HepG2 (cell line): ENCODE measurements at regions not wholly inside any gene's neighbourhood (a gene's known extent, or its start where the extent isn't known, plus 50 kb on each side); places are given as distances from the start of the nearest gene placed in this dataset.

ENCODE experiments used
- ATAC-seq: fragments of 200-7000 bp; cut with Tn5 transposase; 3 replicates; pipeline ENCODE4 v1.9.1; 2020; ENCODE audit warnings: mild to moderate bottlenecking, moderate library complexity
- BruUV-seq: library from RNA; stranded (reverse); fragments of 400-500 nt; replicated peaks from 2 replicates; lab custom pipeline; 2021; lab: Mats Ljungman, UMichigan
- CTCF ChIA-PET: fragments of 300-600 bp; formaldehyde crosslinking; extraction: SDS; loops from one replicate; lab custom pipeline; 2021; ENCODE audit warnings: low total read pairs, inconsistent platforms, low intra/inter-chr PET ratio; lab: Yijun Ruan, JAX
- POLR2A ChIA-PET: fragments of 350-600 bp; sonication (Branson Sonifier 250); formaldehyde crosslinking; loops from one replicate; lab custom pipeline; 2020; ENCODE audit warnings: antibody characterized with exemption, inconsistent platforms; lab: Yijun Ruan, JAX
- DNase-seq: peaks from one replicate; pipeline ENCODE4 v3.0.0-alpha.2; 2015; ENCODE audit warnings: low spot score
- FAIRE-seq: peaks from 3 replicates; lab custom pipeline; 2011; peaks lifted over from hg19 to GRCh38; lab: Jason Lieb, UNC
- H2AFZ ChIP-seq: one replicate; pipeline ENCODE4 v1.6.1; 2011; ENCODE audit warnings: low read length, inconsistent platforms
- H3K27ac ChIP-seq: fragments of 300-600 bp; 3 replicates; pipeline ENCODE4 v1.8.0; 2011; ENCODE audit warnings: mixed run types, mild to moderate bottlenecking, mixed read lengths, low read length, inconsistent platforms; ENCODE audit not compliant: insufficient read depth; ENCODE audit errors: extremely low read length
- H3K27me3 ChIP-seq, 2 experiments: fragments of 200-600 bp in 1 of 2; 2 replicates in 1 of 2; 3 replicates in 1 of 2; pipeline versions ENCODE4 v1.6.0 to v1.8.0; 2011; ENCODE audit warnings: low read length in 2 of 2, mild to moderate bottlenecking in 2 of 2, moderate library complexity in 2 of 2, inconsistent platforms in 1 of 2; ENCODE audit not compliant: insufficient read depth in 2 of 2, control insufficient read depth in 1 of 2
- H3K36me3 ChIP-seq, 2 experiments: fragments of 200-600 bp in 1 of 2; replicated peaks in 1 of 2; 2 replicates in 1 of 2; 3 replicates in 1 of 2; pipeline versions ENCODE4 v1.5.1 to v1.8.0; 2011; ENCODE audit warnings: low read length in 2 of 2, inconsistent platforms in 1 of 2; ENCODE audit not compliant: insufficient read depth in 2 of 2, control insufficient read depth in 1 of 2
- H3K4me1 ChIP-seq: 2 replicates; pipeline ENCODE4 v1.5.1; 2012; ENCODE audit warnings: low read length, inconsistent platforms; ENCODE audit not compliant: insufficient read depth
- H3K4me2 ChIP-seq: 2 replicates; pipeline ENCODE4 v1.6.0; 2011; ENCODE audit warnings: low read depth, low read length, inconsistent platforms
- H3K4me3 ChIP-seq, 3 experiments: fragments of 200-600 bp in 1 of 3; sonication (generic), shearing (Covaris generic) in 1 of 3; replicated peaks in 1 of 3; 2 replicates each; pipeline ENCODE4 v1.5.1; 2011 to 2016; ENCODE audit warnings: low read length in 3 of 3, inconsistent platforms in 2 of 3, low read depth in 2 of 3, mild to moderate bottlenecking in 2 of 3, control low read depth in 1 of 3, mixed read lengths in 1 of 3; ENCODE audit not compliant: insufficient read depth in 1 of 3
- H3K79me2 ChIP-seq: one replicate; pipeline ENCODE4 v1.6.1; 2011; ENCODE audit warnings: low read length, inconsistent platforms; ENCODE audit not compliant: insufficient read depth
- H3K9ac ChIP-seq: 2 replicates; pipeline ENCODE4 v1.6.0; 2011; ENCODE audit warnings: mild to moderate bottlenecking, low read depth, low read length, inconsistent platforms; ENCODE audit not compliant: insufficient read depth
- H3K9me3 ChIP-seq: 2 replicates; pipeline ENCODE4 v1.5.1; 2012; ENCODE audit warnings: mild to moderate bottlenecking, low read length
- H4K20me1 ChIP-seq: 2 replicates; pipeline ENCODE4 v1.6.0; 2011; ENCODE audit warnings: inconsistent platforms, mild to moderate bottlenecking, low read length, moderate library complexity; ENCODE audit not compliant: insufficient read depth
- CBX1 ChIP-seq: IDR thresholded peaks from one replicate; pipeline ENCODE4 v1.6.1; 2016; ENCODE audit warnings: antibody characterized with exemption, low read depth
- DNMT3B ChIP-seq: conservative IDR thresholded peaks from 2 replicates; pipeline ENCODE4 v1.6.1; 2016; ENCODE audit warnings: missing biosample characterization, control low read depth
- GTF3A ChIP-seq: sonication (generic); formaldehyde crosslinking; conservative IDR thresholded peaks from 2 replicates; pipeline ENCODE4 v1.4.0; 2020; ENCODE audit warnings: mild to moderate bottlenecking, missing genetic modification reagents
- HMG20B ChIP-seq: conservative IDR thresholded peaks from 2 replicates; pipeline ENCODE4 v1.6.1; 2016; ENCODE audit warnings: missing genetic modification reagents, missing compliant biosample characterization
- KLF15 ChIP-seq: sonication (generic); formaldehyde crosslinking; IDR thresholded peaks from 2 replicates; pipeline ENCODE4 v1.8.1; 2023; ENCODE audit warnings: borderline replicate concordance, mild to moderate bottlenecking, inconsistent platforms, missing genetic modification reagents, mixed read lengths
- ZNF546 ChIP-seq: sonication (generic); formaldehyde crosslinking; conservative IDR thresholded peaks from 2 replicates; pipeline ENCODE4 v1.8.1; 2023; ENCODE audit warnings: mild to moderate bottlenecking, missing genetic modification reagents
- ZNF557 ChIP-seq: sonication (generic); formaldehyde crosslinking; IDR thresholded peaks from 2 replicates; pipeline ENCODE4 v1.4.0; 2020; ENCODE audit warnings: missing genetic modification reagents
- ZSCAN25 ChIP-seq: sonication (generic); formaldehyde crosslinking; IDR thresholded peaks from 2 replicates; pipeline ENCODE4 v1.8.0; 2022; ENCODE audit warnings: mild to moderate bottlenecking, missing genetic modification reagents
- WGBS: methylation state at CpG from one replicate; pipeline ENCODE4 v1.1.6; 2017; ENCODE audit warnings: low lambda C conversion rate; 5-methylcytosine and 5-hydroxymethylcytosine counted together
- in situ Hi-C: cut with HindIII; loops from 2 replicates; pipeline ENCODE4 v1.10.0; 2017; ENCODE audit warnings: low pct_unique_long_range_greater_than_20kb; ENCODE audit not compliant: extremely low pct_ligation_motif_present
- intact Hi-C: fragments of 100-400 bp; cut with micrococcal nuclease; formaldehyde crosslinking; loops from one replicate; pipeline ENCODE4 v1.10.0; 2022; ENCODE audit not compliant: unreplicated experiment
- TF ChIP-seq, protein P1 (sequence below): sonication (generic); formaldehyde crosslinking; IDR thresholded peaks from 2 replicates; pipeline ENCODE4 v1.9.0; 2021; ENCODE audit warnings: missing genetic modification reagents, mild to moderate bottlenecking, borderline replicate concordance
- TF ChIP-seq, protein P2 (sequence below): sonication (generic); formaldehyde crosslinking; IDR thresholded peaks from 2 replicates; pipeline ENCODE4 v1.4.0; 2020; ENCODE audit warnings: mild to moderate bottlenecking, missing genetic modification reagents, borderline replicate concordance
- TF ChIP-seq, protein P3 (sequence below): sonication (generic); formaldehyde crosslinking; IDR thresholded peaks from 2 replicates; pipeline ENCODE4 v1.5.0; 2020; ENCODE audit warnings: missing genetic modification reagents

DNA sequence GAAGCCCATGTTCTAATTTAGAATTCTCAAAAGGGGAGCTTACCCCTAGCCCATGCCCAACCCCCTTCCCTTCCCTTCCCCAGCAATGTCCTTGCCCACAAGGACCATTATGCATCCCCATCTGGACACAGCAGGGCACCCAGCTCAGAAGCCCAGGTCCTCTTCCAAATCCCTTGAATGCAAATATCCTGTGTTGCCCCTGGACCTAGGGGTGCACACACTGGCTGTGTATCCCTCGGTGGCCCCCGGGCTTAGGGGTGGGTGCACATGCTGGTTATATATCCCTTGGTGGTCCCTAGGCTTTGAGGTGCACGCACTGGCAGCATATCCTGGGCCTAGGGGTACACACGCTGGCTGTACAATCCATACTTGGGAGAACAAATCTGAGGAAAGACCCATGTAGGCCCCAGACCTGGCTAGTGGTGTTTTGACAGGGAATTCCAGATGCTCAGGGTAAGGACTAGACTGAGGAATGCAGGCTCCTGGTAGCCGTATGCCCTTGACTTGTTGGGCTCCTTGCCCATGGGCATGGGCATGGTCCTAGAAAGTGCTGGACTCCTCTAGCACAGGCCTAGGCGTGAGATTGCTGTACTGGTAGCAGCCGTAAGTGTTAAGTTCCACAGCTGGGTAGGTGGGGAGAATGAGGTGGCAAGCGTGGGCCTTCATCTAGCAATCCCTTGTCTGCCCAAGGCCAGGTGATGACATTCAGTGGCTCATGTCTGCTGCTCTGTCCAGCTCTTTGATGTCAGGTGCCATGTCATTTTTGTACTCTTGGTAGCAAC lies 222.4 kb downstream of the OPA1 start (continued):
- TF ChIP-seq, protein P1, sequence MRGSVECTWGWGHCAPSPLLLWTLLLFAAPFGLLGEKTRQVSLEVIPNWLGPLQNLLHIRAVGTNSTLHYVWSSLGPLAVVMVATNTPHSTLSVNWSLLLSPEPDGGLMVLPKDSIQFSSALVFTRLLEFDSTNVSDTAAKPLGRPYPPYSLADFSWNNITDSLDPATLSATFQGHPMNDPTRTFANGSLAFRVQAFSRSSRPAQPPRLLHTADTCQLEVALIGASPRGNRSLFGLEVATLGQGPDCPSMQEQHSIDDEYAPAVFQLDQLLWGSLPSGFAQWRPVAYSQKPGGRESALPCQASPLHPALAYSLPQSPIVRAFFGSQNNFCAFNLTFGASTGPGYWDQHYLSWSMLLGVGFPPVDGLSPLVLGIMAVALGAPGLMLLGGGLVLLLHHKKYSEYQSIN (CRISPR knock-in tag), result no peak
- no peak for TF ChIP-seq ZNF557 (CRISPR knock-in tag)

DNA sequence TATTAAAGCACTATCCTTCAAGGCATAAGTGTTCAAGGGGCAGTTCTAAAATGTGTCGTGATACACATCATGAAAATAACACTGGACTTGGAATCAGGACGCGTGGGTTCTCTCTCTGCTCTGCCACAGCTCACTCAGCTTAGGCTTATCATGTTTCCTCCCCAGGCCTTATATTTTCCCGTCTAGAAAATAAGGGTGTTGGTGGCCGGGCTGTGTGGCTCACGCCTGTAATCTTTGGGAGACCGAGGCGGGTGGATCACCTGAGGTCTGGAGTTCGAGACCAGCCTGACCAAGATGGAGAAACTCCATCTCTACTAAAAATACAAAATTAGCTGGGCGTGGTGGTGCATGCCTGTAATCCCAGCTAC lies 223.0 kb downstream of the OPA1 start:
- DNase-seq, result no peak
- H3K4me3 ChIP-seq, result no peak overlapping the region
- H3K4me1 ChIP-seq, result peaks cover 11% of the 10 kb centered on the region
- no peaks in the 10 kb centered on the region for H3K36me3 ChIP-seq
- in situ Hi-C loops, result no loop called here
- no peak for TF ChIP-seq KLF15 (CRISPR knock-in tag)
- TF ChIP-seq ZSCAN25 (CRISPR knock-in tag), result no peak
- TF ChIP-seq HMG20B (CRISPR knock-in tag), result no peak
- no peak for TF ChIP-seq DNMT3B
- no peak for TF ChIP-seq CBX1
- no peak for TF ChIP-seq GTF3A (CRISPR knock-in tag)
- TF ChIP-seq, protein P2, sequence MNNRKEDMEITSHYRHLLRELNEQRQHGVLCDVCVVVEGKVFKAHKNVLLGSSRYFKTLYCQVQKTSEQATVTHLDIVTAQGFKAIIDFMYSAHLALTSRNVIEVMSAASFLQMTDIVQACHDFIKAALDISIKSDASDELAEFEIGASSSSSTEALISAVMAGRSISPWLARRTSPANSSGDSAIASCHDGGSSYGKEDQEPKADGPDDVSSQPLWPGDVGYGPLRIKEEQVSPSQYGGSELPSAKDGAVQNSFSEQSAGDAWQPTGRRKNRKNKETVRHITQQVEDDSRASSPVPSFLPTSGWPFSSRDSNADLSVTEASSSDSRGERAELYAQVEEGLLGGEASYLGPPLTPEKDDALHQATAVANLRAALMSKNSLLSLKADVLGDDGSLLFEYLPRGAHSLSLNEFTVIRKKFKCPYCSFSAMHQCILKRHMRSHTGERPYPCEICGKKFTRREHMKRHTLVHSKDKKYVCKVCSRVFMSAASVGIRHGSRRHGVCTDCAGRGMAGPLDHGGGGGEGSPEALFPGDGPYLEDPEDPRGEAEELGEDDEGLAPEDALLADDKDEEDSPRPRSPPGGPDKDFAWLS (CRISPR knock-in tag), result no peak
- TF ChIP-seq, protein P3, sequence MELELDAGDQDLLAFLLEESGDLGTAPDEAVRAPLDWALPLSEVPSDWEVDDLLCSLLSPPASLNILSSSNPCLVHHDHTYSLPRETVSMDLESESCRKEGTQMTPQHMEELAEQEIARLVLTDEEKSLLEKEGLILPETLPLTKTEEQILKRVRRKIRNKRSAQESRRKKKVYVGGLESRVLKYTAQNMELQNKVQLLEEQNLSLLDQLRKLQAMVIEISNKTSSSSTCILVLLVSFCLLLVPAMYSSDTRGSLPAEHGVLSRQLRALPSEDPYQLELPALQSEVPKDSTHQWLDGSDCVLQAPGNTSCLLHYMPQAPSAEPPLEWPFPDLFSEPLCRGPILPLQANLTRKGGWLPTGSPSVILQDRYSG, result no peak
- TF ChIP-seq ZNF546 (CRISPR knock-in tag), result no peak
- TF ChIP-seq, all 625 proteins: peak for 0
- ATAC-seq, result no peak
- Histone ChIP-seq H4K20me1 (no peaks in the 10 kb centered on the region), H3K9me3 (no peaks in the 10 kb centered on the region), H2AFZ (no peak overlapping the region), H3K9ac (no peak overlapping the region), H3K4me2 (no peak overlapping the region), H3K79me2 (no peaks in the 10 kb centered on the region), H3K27me3 (peaks cover 1 to 57% of the 10 kb centered on the region in 2 experiments; a peak in 3 of 5 replicates), H3K27ac (no peak overlapping the region)
- no peak for FAIRE-seq
- BruUV-seq, result no TSS peak
- ChIA-PET POLR2A (no interaction called here), CTCF (no interaction called here)
- 57% methylated on average over 10 of the region's 10 CpGs for WGBS
- intact Hi-C loops, result no loop called here
